Testis (tissue), 2 donors: ENCODE measurements at regions not wholly inside any gene's neighbourhood (a gene's known extent, or its start where the extent isn't known, plus 50 kb on each side); places are given as distances from the start of the nearest gene placed in this dataset.

ENCODE experiments used
- DNase-seq: peaks from one replicate; pipeline ENCODE4 v3.0.0-alpha.2; 2019
- H3K27ac ChIP-seq, 2 donors: fragments of 200-600 bp; sonication (generic); one replicate each; pipeline ENCODE4 v1.5.1; 2019
- H3K27me3 ChIP-seq: fragments of 200-600 bp; sonication (generic); one replicate; pipeline ENCODE4 v1.5.1; 2019
- H3K36me3 ChIP-seq: fragments of 200-600 bp; sonication (generic); one replicate; pipeline ENCODE4 v1.5.1; 2017; ENCODE audit warnings: low read depth; ENCODE audit errors: missing control alignments
- H3K4me1 ChIP-seq: fragments of 200-600 bp; sonication (generic); one replicate; pipeline ENCODE4 v1.5.1; 2019
- H3K4me3 ChIP-seq, 2 donors: fragments of 200-600 bp; sonication (generic); one replicate each; pipeline ENCODE4 v1.5.1; 2017 to 2019
- H3K9me3 ChIP-seq: fragments of 200-600 bp; sonication (generic); one replicate; pipeline ENCODE4 v1.5.1; 2017
- CTCF ChIP-seq, 3 experiments: fragments of 450-650 bp in 2 of 3; fragments of 200-600 bp in 1 of 3; sonication (generic) in 1 of 3; IDR thresholded peaks; one replicate each; pipeline ENCODE4 v1.5.1; 2016 to 2019; ENCODE audit warnings: antibody characterized with exemption in 3 of 3, mild to moderate bottlenecking in 2 of 3, moderate library complexity in 1 of 3
- POLR2A ChIP-seq: fragments of 450-650 bp; IDR thresholded peaks from one replicate; pipeline ENCODE4 v1.6.1; 2017; ENCODE audit warnings: antibody characterized with exemption, mild to moderate bottlenecking, moderate library complexity
- WGBS, 2 donors: methylation state at CpG; one replicate each; pipeline ENCODE4 v1.1.5; 2018; 5-methylcytosine and 5-hydroxymethylcytosine counted together
- intact Hi-C: fragments of 100-400 bp; cut with DNase I; formaldehyde crosslinking; loops from one replicate; pipeline ENCODE4 v1.15.1; 2023; ENCODE audit warnings: low total_unique reads

GRCh38 chr14:71438684-71439083 lies 493.5 kb upstream of the RGS6 start:
- no peak overlapping the region for H3K27ac ChIP-seq
- intact Hi-C loops: no loop called here
- H3K9me3 ChIP-seq: no peaks in the 10 kb centered on the region
- no peaks in the 10 kb centered on the region for H3K27me3 ChIP-seq
- H3K4me3 ChIP-seq: no peak overlapping the region
- TF ChIP-seq POLR2A: no peak
- no peak for TF ChIP-seq CTCF (IDR thresholded peaks at IDR 0.05)
- H3K4me1 ChIP-seq: peaks cover 12% of the 10 kb centered on the region
- no peaks in the 10 kb centered on the region for H3K36me3 ChIP-seq
- no peak for DNase-seq
- WGBS, 2 donors: 18 to 27% methylated on average over 2 of the region's 2 CpGs

GRCh38 chr14:71441126-71441525 lies 491.1 kb upstream of the RGS6 start:
- Histone ChIP-seq H3K27ac (no peak overlapping the region), H3K4me1 (peaks cover 25% of the 10 kb centered on the region), H3K27me3 (no peaks in the 10 kb centered on the region), H3K4me3 (no peak overlapping the region), H3K36me3 (no peaks in the 10 kb centered on the region), H3K9me3 (no peaks in the 10 kb centered on the region)
- TF ChIP-seq POLR2A: no peak
- TF ChIP-seq CTCF (IDR thresholded peaks at IDR 0.05): no peak
- intact Hi-C loops: loop anchor here (5.0 kb wide), 1 partner anchor 1766 kb away; no protein-coding TSS in a partner anchor
- DNase-seq: no peak

- intact Hi-C loops: loop anchor here (5.0 kb wide), 1 partner anchor 1763 kb away; no protein-coding TSS in a partner anchor
- Histone ChIP-seq H3K36me3 (no peaks in the 10 kb centered on the region), H3K4me1 (peaks cover 18% of the 10 kb centered on the region), H3K27me3 (no peaks in the 10 kb centered on the region), H3K27ac (peak overlapping the region in 1 of 2 donors; percentile 33), H3K4me3 (no peak overlapping the region), H3K9me3 (no peaks in the 10 kb centered on the region)
- 82 to 87% methylated on average over 8 of the region's 8 CpGs for WGBS, 2 donors
- no peak for DNase-seq
- TF ChIP-seq CTCF (IDR thresholded peaks at IDR 0.05): no peak
- TF ChIP-seq POLR2A: no peak
These were observed 488.0 kb upstream of the RGS6 start for GRCh38 chr14:71444030-71444822.

GRCh38 chr14:71448431-71449315 lies 483.6 kb upstream of the RGS6 start:
- Histone ChIP-seq H3K9me3 (no peaks in the 10 kb centered on the region), H3K36me3 (no peaks in the 10 kb centered on the region), H3K27ac (no peak overlapping the region), H3K4me3 (no peak overlapping the region), H3K4me1 (peaks cover 17% of the 10 kb centered on the region), H3K27me3 (no peaks in the 10 kb centered on the region)
- DNase-seq: no peak
- WGBS, 2 donors: 76 to 80% methylated on average over 2 of the region's 2 CpGs
- intact Hi-C loops: no loop called here
- no peak for TF ChIP-seq CTCF (IDR thresholded peaks at IDR 0.05)
